ENCODE measurements at regions not wholly inside any gene's neighbourhood (a gene's known extent, or its start where the extent isn't known, plus 50 kb on each side); places are given as distances from the start of the nearest gene placed in this dataset.
A peak's percentile ranks its signal among the peaks of the same experiment; 100 is the strongest.

DNA sequence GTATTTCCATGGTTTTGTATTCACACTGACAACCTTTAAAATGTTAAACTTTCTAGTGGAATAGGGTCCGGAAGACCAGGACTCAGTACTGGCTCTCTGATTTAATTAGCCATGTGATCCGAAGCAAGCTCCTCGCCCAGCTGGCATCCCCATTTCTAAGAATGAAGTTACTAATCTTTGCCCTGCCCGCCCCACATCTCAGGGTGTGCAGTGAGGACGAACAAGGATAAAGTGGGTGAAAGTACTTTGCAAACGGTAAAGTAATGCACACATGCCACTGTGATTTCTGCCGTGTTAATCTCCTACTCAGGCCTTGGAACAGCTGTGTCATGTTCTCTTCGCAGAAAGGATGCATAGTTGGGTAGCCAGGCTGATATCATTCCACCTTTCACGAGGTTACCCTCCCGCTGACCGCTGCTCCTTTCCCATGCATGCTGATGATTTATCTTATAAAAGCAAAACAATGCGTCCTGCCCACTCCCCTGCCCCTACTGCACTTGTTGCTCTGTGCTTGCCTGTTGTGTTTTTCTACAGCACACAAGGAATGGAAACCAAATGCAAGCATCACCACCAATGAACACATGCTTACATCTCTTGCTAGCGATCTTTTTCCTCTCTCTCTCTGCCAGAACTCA is 539.0 kb downstream of the EFNB2 start:
- 83 to 92% methylated on average over 13 of the region's 13 CpGs for WGBS, 2 donors
- intact Hi-C loops (cut with DNase I), result no loop called here
- no peak for TF ChIP-seq POLR2A (IDR thresholded peaks at IDR 0.05)
- TF ChIP-seq, protein P1, sequence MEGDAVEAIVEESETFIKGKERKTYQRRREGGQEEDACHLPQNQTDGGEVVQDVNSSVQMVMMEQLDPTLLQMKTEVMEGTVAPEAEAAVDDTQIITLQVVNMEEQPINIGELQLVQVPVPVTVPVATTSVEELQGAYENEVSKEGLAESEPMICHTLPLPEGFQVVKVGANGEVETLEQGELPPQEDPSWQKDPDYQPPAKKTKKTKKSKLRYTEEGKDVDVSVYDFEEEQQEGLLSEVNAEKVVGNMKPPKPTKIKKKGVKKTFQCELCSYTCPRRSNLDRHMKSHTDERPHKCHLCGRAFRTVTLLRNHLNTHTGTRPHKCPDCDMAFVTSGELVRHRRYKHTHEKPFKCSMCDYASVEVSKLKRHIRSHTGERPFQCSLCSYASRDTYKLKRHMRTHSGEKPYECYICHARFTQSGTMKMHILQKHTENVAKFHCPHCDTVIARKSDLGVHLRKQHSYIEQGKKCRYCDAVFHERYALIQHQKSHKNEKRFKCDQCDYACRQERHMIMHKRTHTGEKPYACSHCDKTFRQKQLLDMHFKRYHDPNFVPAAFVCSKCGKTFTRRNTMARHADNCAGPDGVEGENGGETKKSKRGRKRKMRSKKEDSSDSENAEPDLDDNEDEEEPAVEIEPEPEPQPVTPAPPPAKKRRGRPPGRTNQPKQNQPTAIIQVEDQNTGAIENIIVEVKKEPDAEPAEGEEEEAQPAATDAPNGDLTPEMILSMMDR (IDR thresholded peaks at IDR 0.05), result no peak
- Histone ChIP-seq H3K9me3 (no peaks in the 10 kb centered on the region), H3K36me3 (replicated peaks in 1 of 2; ENCODE audit: insufficient read depth in 1 of 2, low read depth in 2 of 2) (no peaks in the 10 kb centered on the region), H3K27ac (no peak overlapping the region), H3K4me1 (peaks cover 9% of the 10 kb centered on the region), H3K4me3 (no peak overlapping the region), H3K27me3 (no peaks in the 10 kb centered on the region)
- ATAC-seq (no peak), DNase-seq (no peak)

DNA sequence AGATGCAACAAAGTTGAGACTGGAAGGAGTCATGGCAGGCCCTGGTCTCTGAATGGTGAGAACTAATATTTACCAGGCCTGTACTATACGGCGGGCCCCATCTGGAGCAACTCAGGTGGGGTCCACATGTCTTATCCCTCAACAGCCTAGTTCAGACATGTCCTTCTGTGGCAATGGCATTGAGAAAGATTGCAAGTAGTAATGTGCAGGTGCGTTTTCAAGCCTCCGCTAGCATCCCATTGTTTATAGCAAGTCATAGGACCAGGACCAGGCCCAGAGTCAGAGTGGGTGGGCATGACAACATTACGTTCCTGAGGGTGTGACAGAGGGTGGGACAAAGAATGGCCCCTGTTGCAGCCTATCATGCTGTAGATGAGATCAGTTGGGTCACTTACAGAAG is 541.1 kb downstream of the EFNB2 start:
- intact Hi-C loops (cut with DNase I), result no loop called here
- H3K4me3 ChIP-seq, result no peak overlapping the region
- 90 to 96% methylated on average over 5 of the region's 5 CpGs for WGBS, 2 donors
- DNase-seq (no peak), ATAC-seq (no peak)
- no peaks in the 10 kb centered on the region for H3K36me3 ChIP-seq (replicated peaks in 1 of 2; ENCODE audit: insufficient read depth in 1 of 2, low read depth in 2 of 2)
- no peaks in the 10 kb centered on the region for H3K27me3 ChIP-seq
- TF ChIP-seq POLR2A (IDR thresholded peaks at IDR 0.05), result no peak
- TF ChIP-seq, protein P1 (IDR thresholded peaks at IDR 0.05), result no peak
- H3K4me1 ChIP-seq, result peaks cover 18% of the 10 kb centered on the region
- H3K27ac ChIP-seq, result no peak overlapping the region
- no peaks in the 10 kb centered on the region for H3K9me3 ChIP-seq

DNA sequence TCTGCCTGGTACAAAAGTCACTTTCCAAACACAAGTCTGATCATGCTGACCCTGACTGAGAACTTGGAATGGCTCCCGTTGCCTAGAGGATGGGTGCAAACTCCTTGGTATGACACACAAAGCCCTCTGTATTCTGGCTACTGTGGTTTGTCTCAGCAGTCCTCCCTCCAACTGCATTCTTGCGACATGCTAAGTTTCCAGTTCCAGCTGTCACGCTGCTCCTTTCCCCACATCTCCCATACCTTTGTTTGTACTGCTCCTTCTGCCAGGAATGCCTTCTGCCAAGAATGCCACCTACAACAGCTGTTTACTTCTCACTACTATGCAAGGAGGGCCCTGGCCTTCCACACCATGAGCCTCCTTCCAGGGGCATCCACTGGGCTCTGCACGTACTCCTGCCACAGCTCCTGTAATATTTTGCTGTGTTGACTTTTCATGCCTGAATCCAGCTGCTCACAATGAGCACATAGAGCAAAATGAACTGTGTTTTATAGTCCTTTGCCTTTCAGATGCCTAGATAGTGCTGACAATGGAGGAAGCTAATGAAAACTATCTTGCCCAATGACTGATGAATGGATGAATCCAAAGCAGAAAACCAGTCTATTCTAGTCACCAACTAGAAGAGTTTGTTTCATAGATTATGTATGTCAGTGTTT is 543.7 kb downstream of the EFNB2 start:
- 14 to 16% methylated on average over 4 of the region's 4 CpGs for WGBS, 2 donors
- peak; percentile 98 for ATAC-seq

DNA sequence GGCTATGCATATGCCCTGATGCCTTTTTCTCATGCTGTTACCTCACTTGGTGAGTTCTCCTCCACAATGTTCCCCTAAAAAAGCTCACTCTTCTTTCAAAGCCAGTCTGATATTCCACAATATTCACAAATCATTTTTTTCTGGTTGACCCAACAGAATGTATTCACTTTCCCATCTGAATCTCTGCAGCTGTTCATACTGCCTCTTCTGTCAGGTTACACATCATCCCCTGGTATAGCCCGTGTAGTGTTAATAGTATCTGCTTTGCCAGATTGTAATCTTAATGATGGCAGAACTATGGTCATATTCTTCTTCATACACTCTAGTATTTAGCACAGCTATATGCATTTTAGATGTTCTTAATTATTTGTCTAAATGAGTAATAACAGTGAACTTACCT is 544.3 kb downstream of the EFNB2 start:
- H3K4me1 ChIP-seq, result peaks cover 18% of the 10 kb centered on the region
- H3K9me3 ChIP-seq, result no peaks in the 10 kb centered on the region
- H3K4me3 ChIP-seq, result no peak overlapping the region
- H3K27me3 ChIP-seq, result no peaks in the 10 kb centered on the region
- H3K36me3 ChIP-seq (replicated peaks in 1 of 2; ENCODE audit: insufficient read depth in 1 of 2, low read depth in 2 of 2), result no peaks in the 10 kb centered on the region
- WGBS, 2 donors, result 33 to 35% methylated on average over 1 of the region's 1 CpG
- peak overlapping the region; percentile 33 to 69 (median 47) for H3K27ac ChIP-seq
- TF ChIP-seq, protein P1 (IDR thresholded peaks at IDR 0.05), result no peak
- TF ChIP-seq POLR2A (IDR thresholded peaks at IDR 0.05), result no peak
- ATAC-seq (no peak), DNase-seq (no peak)
- intact Hi-C loops (cut with DNase I), result no loop called here

More for the DNA sequence above, 543.7 kb downstream of the EFNB2 start:
- intact Hi-C loops (cut with DNase I), result no loop called here
- peaks cover 18% of the 10 kb centered on the region for H3K4me1 ChIP-seq
- no peak overlapping the region for H3K4me3 ChIP-seq
- no peaks in the 10 kb centered on the region for H3K27me3 ChIP-seq
- peak overlapping the region; percentile 33 to 69 (median 47) for H3K27ac ChIP-seq
- peak; percentile 82 to 91 (median 90) for DNase-seq
- TF ChIP-seq, protein P1 (IDR thresholded peaks at IDR 0.05), result peak in 1 of 7 experiments; percentile 5
- TF ChIP-seq POLR2A (IDR thresholded peaks at IDR 0.05), result no peak
- no peaks in the 10 kb centered on the region for H3K36me3 ChIP-seq (replicated peaks in 1 of 2; ENCODE audit: insufficient read depth in 1 of 2, low read depth in 2 of 2)
- no peaks in the 10 kb centered on the region for H3K9me3 ChIP-seq
